ENCODE measurements at regions not wholly inside any gene's neighbourhood (a gene's known extent, or its start where the extent isn't known, plus 50 kb on each side); places are given as distances from the start of the nearest gene placed in this dataset.

GRCh38 chr4:42326524-42326923 is 70.8 kb upstream of the SHISA3 start:
- no peak overlapping the region for H3K4me3 Mint-ChIP-seq
- Histone ChIP-seq H3K27ac (no peak overlapping the region), H4K20me1 (ENCODE audit: low read depth) (no peaks in the 10 kb centered on the region), H3K4me2 (no peak overlapping the region), H3K36me3 (no peaks in the 10 kb centered on the region), H3K4me1 (no peaks in the 10 kb centered on the region), H3K79me2 (ENCODE audit: low read depth) (no peaks in the 10 kb centered on the region), H3K4me3 (no peak overlapping the region), H2AFZ (replicated peaks) (no peak overlapping the region), H3F3A (ENCODE audit: low read depth) (no peaks in the 10 kb centered on the region), H3K9me3 (ENCODE audit: low read depth) (no peaks in the 10 kb centered on the region), H3K9ac (no peak overlapping the region), H3K27me3 (no peaks in the 10 kb centered on the region)
- no peak overlapping the region for H3K27ac Mint-ChIP-seq
- no peak for TF ChIP-seq EZH2 (IDR thresholded peaks at IDR 0.05)
- TF ChIP-seq EZH2phosphoT487 (IDR thresholded peaks at IDR 0.05) = no peak
- TF ChIP-seq CTCF (IDR thresholded peaks at IDR 0.05) = no peak
- H3K36me3 Mint-ChIP-seq = no peaks in the 10 kb centered on the region
- DNase-seq (ENCODE audit: low spot score) = no peak
- H3K27me3 Mint-ChIP-seq (ENCODE audit: insufficient read depth, low read depth) = peaks cover 6% of the 10 kb centered on the region
- no peaks in the 10 kb centered on the region for H3K9me3 Mint-ChIP-seq
- no peaks in the 10 kb centered on the region for H3K4me1 Mint-ChIP-seq

GRCh38 chr4:42327323-42327722 is 70.0 kb upstream of the SHISA3 start:
- Mint-ChIP-seq H3K4me1 (no peaks in the 10 kb centered on the region), H3K9me3 (no peaks in the 10 kb centered on the region), H3K27ac (no peak overlapping the region), H3K4me3 (no peak overlapping the region), H3K36me3 (no peaks in the 10 kb centered on the region), H3K27me3 (ENCODE audit: insufficient read depth, low read depth) (peaks cover 6% of the 10 kb centered on the region)
- Histone ChIP-seq H3K36me3 (no peaks in the 10 kb centered on the region), H3K4me1 (no peaks in the 10 kb centered on the region), H3K4me2 (no peak overlapping the region), H3K27me3 (no peaks in the 10 kb centered on the region), H3K27ac (no peak overlapping the region), H3K9ac (no peak overlapping the region), H4K20me1 (ENCODE audit: low read depth) (no peaks in the 10 kb centered on the region), H3K9me3 (ENCODE audit: low read depth) (no peaks in the 10 kb centered on the region), H3K4me3 (no peak overlapping the region), H2AFZ (replicated peaks) (peak overlapping the region; percentile 79), H3K79me2 (ENCODE audit: low read depth) (no peaks in the 10 kb centered on the region), H3F3A (ENCODE audit: low read depth) (no peaks in the 10 kb centered on the region)
- DNase-seq (ENCODE audit: low spot score) = no peak
- TF ChIP-seq EZH2 (IDR thresholded peaks at IDR 0.05) (no peak), EZH2phosphoT487 (IDR thresholded peaks at IDR 0.05) (no peak), CTCF (IDR thresholded peaks at IDR 0.05) (no peak)

- H3K4me3 Mint-ChIP-seq = no peak overlapping the region
- peaks cover 6% of the 10 kb centered on the region for H3K27me3 Mint-ChIP-seq (ENCODE audit: insufficient read depth, low read depth)
Measured at GRCh38 chr4:42328978-42329377, 68.3 kb upstream of the SHISA3 start.

More at GRCh38 chr4:42328978-42329377, 68.3 kb upstream of the SHISA3 start:
- DNase-seq (ENCODE audit: low spot score) = no peak
- H3K4me2 ChIP-seq = no peak overlapping the region
- no peak overlapping the region for H2AFZ ChIP-seq (replicated peaks)
- H4K20me1 ChIP-seq (ENCODE audit: low read depth) = no peaks in the 10 kb centered on the region
- no peaks in the 10 kb centered on the region for H3K4me1 Mint-ChIP-seq
- H3K9me3 ChIP-seq (ENCODE audit: low read depth) = no peaks in the 10 kb centered on the region
- no peak overlapping the region for H3K4me3 ChIP-seq
- no peaks in the 10 kb centered on the region for H3F3A ChIP-seq (ENCODE audit: low read depth)
- no peak overlapping the region for H3K9ac ChIP-seq
- TF ChIP-seq CTCF (IDR thresholded peaks at IDR 0.05) (no peak), EZH2phosphoT487 (IDR thresholded peaks at IDR 0.05) (no peak), EZH2 (IDR thresholded peaks at IDR 0.05) (no peak)
- H3K27ac Mint-ChIP-seq = no peak overlapping the region
- H3K27ac ChIP-seq = no peak overlapping the region
- no peaks in the 10 kb centered on the region for H3K27me3 ChIP-seq
- H3K36me3 ChIP-seq = no peaks in the 10 kb centered on the region
- no peaks in the 10 kb centered on the region for H3K9me3 Mint-ChIP-seq
- no peaks in the 10 kb centered on the region for H3K36me3 Mint-ChIP-seq
- no peaks in the 10 kb centered on the region for H3K4me1 ChIP-seq
- H3K79me2 ChIP-seq (ENCODE audit: low read depth) = no peaks in the 10 kb centered on the region

Measured in neural progenitor cell (in vitro differentiated cells).